WERI-Rb-1 (cell line): ENCODE measurements at regions not wholly inside any gene's neighbourhood (a gene's known extent, or its start where the extent isn't known, plus 50 kb on each side); places are given as distances from the start of the nearest gene placed in this dataset.
"Not testable (repeated sequence)": the region's sequence is repeated elsewhere in the genome, so short reads cannot be mapped to it uniquely, and the experiment has no call there.

Experiments
- DNase-seq: peaks from one replicate; pipeline ENCODE4 v3.0.0-alpha.2; 2020
- H3K27ac ChIP-seq: fragments of 250-450 bp; sonication (Bioruptor Pico); 2 replicates; pipeline ENCODE4 v1.5.1; 2020; ENCODE audit warnings: mild to moderate bottlenecking, moderate library complexity
- H3K27me3 ChIP-seq: fragments of 250-450 bp; sonication (Bioruptor Pico); 2 replicates; pipeline ENCODE4 v1.5.1; 2021; ENCODE audit warnings: mild to moderate bottlenecking, low read depth, moderate library complexity; ENCODE audit not compliant: insufficient read depth, severe bottlenecking
- H3K36me3 ChIP-seq: fragments of 250-450 bp; sonication (Bioruptor Pico); 2 replicates; pipeline ENCODE4 v1.5.1; 2020; ENCODE audit warnings: mild to moderate bottlenecking, moderate library complexity
- H3K4me3 ChIP-seq: 2 replicates; pipeline ENCODE4 v1.5.1; 2011; ENCODE audit warnings: low read depth, mild to moderate bottlenecking, control low read depth, low read length
- H3K9me3 ChIP-seq: fragments of 250-450 bp; sonication (Bioruptor Pico); 2 replicates; pipeline ENCODE4 v1.5.1; 2021; ENCODE audit warnings: mild to moderate bottlenecking, moderate library complexity; ENCODE audit not compliant: severe bottlenecking

- peaks cover 22% of the 10 kb centered on the region for H3K27me3 ChIP-seq
- not testable (repeated sequence) for DNase-seq, H3K9me3 ChIP-seq, H3K27ac ChIP-seq, H3K4me3 ChIP-seq, H3K36me3 ChIP-seq
These were observed 2895.6 kb downstream of the RPIA start for GRCh38 chr2:91587098-91587497.

- H3K36me3 ChIP-seq, H3K4me3 ChIP-seq, DNase-seq, H3K27ac ChIP-seq, H3K9me3 ChIP-seq: not testable (repeated sequence)
- H3K27me3 ChIP-seq: peaks cover 19% of the 10 kb centered on the region
These were observed 2896.5 kb downstream of the RPIA start for GRCh38 chr2:91587908-91588535.

GRCh38 chr2:91588782-91589223, 2897.3 kb downstream of the RPIA start:
- not testable (repeated sequence) for H3K4me3 ChIP-seq, H3K27ac ChIP-seq, H3K36me3 ChIP-seq, DNase-seq, H3K9me3 ChIP-seq
- peaks cover 19% of the 10 kb centered on the region for H3K27me3 ChIP-seq

GRCh38 chr2:91589454-91590328, 2898.2 kb downstream of the RPIA start:
- H3K4me3 ChIP-seq, H3K27ac ChIP-seq: not testable (repeated sequence)
- peaks cover 19% of the 10 kb centered on the region for H3K27me3 ChIP-seq

GRCh38 chr2:91590381-91590780, 2898.9 kb downstream of the RPIA start:
- peaks cover 21% of the 10 kb centered on the region for H3K27me3 ChIP-seq
- H3K9me3 ChIP-seq, DNase-seq, H3K4me3 ChIP-seq, H3K27ac ChIP-seq, H3K36me3 ChIP-seq: not testable (repeated sequence)

More at GRCh38 chr2:91589454-91590328, 2898.2 kb downstream of the RPIA start:
- H3K36me3 ChIP-seq, DNase-seq, H3K9me3 ChIP-seq: not testable (repeated sequence)

GRCh38 chr2:91591066-91591465, 2899.6 kb downstream of the RPIA start:
- H3K36me3 ChIP-seq, H3K4me3 ChIP-seq, DNase-seq, H3K27ac ChIP-seq, H3K9me3 ChIP-seq: not testable (repeated sequence)
- H3K27me3 ChIP-seq: peaks cover 22% of the 10 kb centered on the region

- H3K9me3 ChIP-seq, H3K36me3 ChIP-seq, H3K27ac ChIP-seq, H3K4me3 ChIP-seq, DNase-seq: not testable (repeated sequence)
- H3K27me3 ChIP-seq: peaks cover 12% of the 10 kb centered on the region
These were observed 2906.0 kb downstream of the RPIA start for GRCh38 chr2:91597436-91597835.

- H3K27me3 ChIP-seq: peaks cover 12% of the 10 kb centered on the region
- DNase-seq, H3K4me3 ChIP-seq, H3K27ac ChIP-seq, H3K36me3 ChIP-seq, H3K9me3 ChIP-seq: not testable (repeated sequence)
These were observed 2907.0 kb downstream of the RPIA start for GRCh38 chr2:91598519-91598918.

- not testable (repeated sequence) for H3K9me3 ChIP-seq, H3K27ac ChIP-seq, DNase-seq, H3K4me3 ChIP-seq, H3K36me3 ChIP-seq
- peaks cover 12% of the 10 kb centered on the region for H3K27me3 ChIP-seq
These were observed 2907.5 kb downstream of the RPIA start for GRCh38 chr2:91599000-91599399.

- not testable (repeated sequence) for H3K4me3 ChIP-seq, H3K27me3 ChIP-seq, H3K36me3 ChIP-seq, H3K27ac ChIP-seq, DNase-seq, H3K9me3 ChIP-seq
These were observed 2911.4 kb downstream of the RPIA start for GRCh38 chr2:91602860-91603259.

GRCh38 chr2:91603996-91604395, 2912.5 kb downstream of the RPIA start:
- H3K27me3 ChIP-seq, DNase-seq, H3K36me3 ChIP-seq, H3K4me3 ChIP-seq, H3K27ac ChIP-seq, H3K9me3 ChIP-seq: not testable (repeated sequence)

GRCh38 chr2:91604629-91605028, 2913.2 kb downstream of the RPIA start:
- not testable (repeated sequence) for H3K27me3 ChIP-seq, DNase-seq, H3K4me3 ChIP-seq, H3K9me3 ChIP-seq, H3K36me3 ChIP-seq, H3K27ac ChIP-seq

GRCh38 chr2:91623739-91624138, 2932.3 kb downstream of the RPIA start:
- not testable (repeated sequence) for H3K27me3 ChIP-seq, H3K36me3 ChIP-seq, H3K27ac ChIP-seq, DNase-seq, H3K9me3 ChIP-seq, H3K4me3 ChIP-seq

GRCh38 chr2:91628471-91628870, 2937.0 kb downstream of the RPIA start:
- DNase-seq, H3K27ac ChIP-seq: not testable (repeated sequence)

GRCh38 chr2:91657193-91657592, 2965.7 kb downstream of the RPIA start:
- not testable (repeated sequence) for H3K27me3 ChIP-seq, H3K4me3 ChIP-seq, H3K36me3 ChIP-seq, H3K9me3 ChIP-seq, DNase-seq, H3K27ac ChIP-seq

More at GRCh38 chr2:91628471-91628870, 2937.0 kb downstream of the RPIA start:
- H3K36me3 ChIP-seq, H3K27me3 ChIP-seq, H3K4me3 ChIP-seq, H3K9me3 ChIP-seq: not testable (repeated sequence)
